ENCODE measurements at regions not wholly inside any gene's neighbourhood (a gene's known extent, or its start where the extent isn't known, plus 50 kb on each side); places are given as distances from the start of the nearest gene placed in this dataset.

- H3K27ac ChIP-seq (ENCODE audit: insufficient read depth in 1 of 2, low read depth in 1 of 2, low read length in 2 of 2, poor library complexity in 1 of 2, severe bottlenecking in 2 of 2): no peak overlapping the region
- no peaks in the 10 kb centered on the region for H3K36me3 ChIP-seq (ENCODE audit: control insufficient read depth in 4 of 4, insufficient read depth in 4 of 4, low read length in 3 of 4)
- no peak for DNase-seq
- ChIA-PET CTCF (interaction anchor here (1.6 kb wide), 1 partner anchor 9 kb away, joined by 3 read pairs; no protein-coding TSS in a partner anchor), POLR2A (no interaction called here)
- H3K27me3 ChIP-seq (replicated peaks in 2 of 5; ENCODE audit: control insufficient read depth in 4 of 5, insufficient read depth in 5 of 5, low read length in 4 of 5): peaks cover 0 to 9% (median 0%) of the 10 kb centered on the region in 5 experiments
- 100% methylated on average over 1 of the region's 1 CpG for WGBS (ENCODE audit: insufficient coverage)
- H3K9me3 ChIP-seq (ENCODE audit: control extremely low read depth in 1 of 5, control insufficient read depth in 4 of 5, insufficient read depth in 2 of 5, low read depth in 1 of 5, low read length in 4 of 5): no peaks in the 10 kb centered on the region
- peaks cover 0 to 4% (median 0%) of the 10 kb centered on the region in 4 experiments for H3K4me1 ChIP-seq (ENCODE audit: control extremely low read depth in 1 of 4, control insufficient read depth in 4 of 4, insufficient read depth in 4 of 4, low read length in 3 of 4)
- no peak overlapping the region for H3K4me3 ChIP-seq (ENCODE audit: control insufficient read depth in 1 of 7, extremely low read depth in 1 of 7, insufficient read depth in 4 of 7, low read depth in 2 of 7, low read length in 6 of 7)
Measured at GRCh38 chr12:107478881-107479280, 206.7 kb upstream of the PWP1 start.

DNA sequence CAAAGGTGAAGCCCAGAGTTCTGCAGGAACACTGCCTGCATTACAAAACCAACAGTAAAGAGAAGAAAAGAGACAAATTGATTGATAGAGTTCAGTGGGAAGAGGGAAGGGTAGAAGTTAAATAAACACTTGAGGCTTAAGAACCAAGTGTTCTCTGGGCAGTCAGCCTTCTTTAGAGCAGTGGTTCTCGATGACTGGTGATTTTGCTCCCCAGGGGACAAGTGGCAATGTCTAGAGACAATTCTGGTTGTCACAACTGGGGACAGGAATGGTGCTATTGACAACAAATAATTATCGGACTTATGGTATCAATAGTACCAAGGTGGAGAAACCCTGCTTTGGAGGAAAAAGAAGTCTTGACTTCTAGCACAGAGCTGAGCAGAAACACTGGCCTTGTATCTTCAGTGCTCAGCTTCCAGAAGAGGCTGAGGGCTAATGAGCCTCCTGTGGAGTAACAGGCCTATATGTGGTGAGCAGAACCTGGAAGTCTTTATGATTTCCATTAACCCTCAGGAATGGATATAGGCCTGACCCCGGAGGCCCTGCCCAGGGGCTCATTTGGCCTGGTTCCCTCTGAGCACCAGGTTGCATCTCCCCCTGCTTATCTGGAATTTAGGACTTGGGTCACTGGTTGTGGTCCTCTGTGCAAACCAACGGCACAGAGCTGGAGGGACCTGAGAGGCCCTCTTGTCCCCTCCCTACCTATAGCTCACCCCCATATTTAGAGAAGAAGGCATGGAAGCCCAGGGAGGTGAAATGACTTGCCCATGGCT lies 204.6 kb upstream of the PWP1 start:
- peaks cover 0 to 7% (median 0%) of the 10 kb centered on the region in 5 experiments for H3K27me3 ChIP-seq (replicated peaks in 2 of 5; ENCODE audit: control insufficient read depth in 4 of 5, insufficient read depth in 5 of 5, low read length in 4 of 5)
- 92% methylated on average over 2 of the region's 4 CpGs for WGBS (ENCODE audit: insufficient coverage)
- ChIA-PET CTCF (interaction anchor here (0.5 kb wide), 1 partner anchor 425 kb away, joined by 3 read pairs; no protein-coding TSS in a partner anchor), POLR2A (no interaction called here)
- H3K36me3 ChIP-seq (ENCODE audit: control insufficient read depth in 4 of 4, insufficient read depth in 4 of 4, low read length in 3 of 4): no peaks in the 10 kb centered on the region
- no peak overlapping the region for H3K27ac ChIP-seq (ENCODE audit: insufficient read depth in 1 of 2, low read depth in 1 of 2, low read length in 2 of 2, poor library complexity in 1 of 2, severe bottlenecking in 2 of 2)
- H3K9me3 ChIP-seq (ENCODE audit: control extremely low read depth in 1 of 5, control insufficient read depth in 4 of 5, insufficient read depth in 2 of 5, low read depth in 1 of 5, low read length in 4 of 5): no peaks in the 10 kb centered on the region
- DNase-seq: no peak
- H3K4me1 ChIP-seq (ENCODE audit: control extremely low read depth in 1 of 4, control insufficient read depth in 4 of 4, insufficient read depth in 4 of 4, low read length in 3 of 4): peaks cover 0 to under 1% (median 0%) of the 10 kb centered on the region in 4 experiments
- no peak overlapping the region for H3K4me3 ChIP-seq (ENCODE audit: control insufficient read depth in 1 of 7, extremely low read depth in 1 of 7, insufficient read depth in 4 of 7, low read depth in 2 of 7, low read length in 6 of 7)

GRCh38 chr12:107484230-107484629 lies 201.4 kb upstream of the PWP1 start:
- CTCF ChIA-PET: no interaction called here
- H3K36me3 ChIP-seq (ENCODE audit: control insufficient read depth in 4 of 4, insufficient read depth in 4 of 4, low read length in 3 of 4): no peaks in the 10 kb centered on the region
- H3K27me3 ChIP-seq (replicated peaks in 2 of 5; ENCODE audit: control insufficient read depth in 4 of 5, insufficient read depth in 5 of 5, low read length in 4 of 5): peaks cover 0 to 7% (median 0%) of the 10 kb centered on the region in 5 experiments
- POLR2A ChIA-PET: no interaction called here
- H3K9me3 ChIP-seq (ENCODE audit: control extremely low read depth in 1 of 5, control insufficient read depth in 4 of 5, insufficient read depth in 2 of 5, low read depth in 1 of 5, low read length in 4 of 5): no peaks in the 10 kb centered on the region
- no peak overlapping the region for H3K4me3 ChIP-seq (ENCODE audit: control insufficient read depth in 1 of 7, extremely low read depth in 1 of 7, insufficient read depth in 4 of 7, low read depth in 2 of 7, low read length in 6 of 7)
- H3K27ac ChIP-seq (ENCODE audit: insufficient read depth in 1 of 2, low read depth in 1 of 2, low read length in 2 of 2, poor library complexity in 1 of 2, severe bottlenecking in 2 of 2): no peak overlapping the region
- 80% methylated on average over 3 of the region's 3 CpGs for WGBS (ENCODE audit: insufficient coverage)
- no peak for DNase-seq
- H3K4me1 ChIP-seq (ENCODE audit: control extremely low read depth in 1 of 4, control insufficient read depth in 4 of 4, insufficient read depth in 4 of 4, low read length in 3 of 4): peaks cover 0 to 2% (median 0%) of the 10 kb centered on the region in 4 experiments

GRCh38 chr12:107484941-107485340 lies 200.7 kb upstream of the PWP1 start:
- POLR2A ChIA-PET: no interaction called here
- no CpG with 5 or more reads among the region's 1 CpG for WGBS (ENCODE audit: insufficient coverage)

DNA sequence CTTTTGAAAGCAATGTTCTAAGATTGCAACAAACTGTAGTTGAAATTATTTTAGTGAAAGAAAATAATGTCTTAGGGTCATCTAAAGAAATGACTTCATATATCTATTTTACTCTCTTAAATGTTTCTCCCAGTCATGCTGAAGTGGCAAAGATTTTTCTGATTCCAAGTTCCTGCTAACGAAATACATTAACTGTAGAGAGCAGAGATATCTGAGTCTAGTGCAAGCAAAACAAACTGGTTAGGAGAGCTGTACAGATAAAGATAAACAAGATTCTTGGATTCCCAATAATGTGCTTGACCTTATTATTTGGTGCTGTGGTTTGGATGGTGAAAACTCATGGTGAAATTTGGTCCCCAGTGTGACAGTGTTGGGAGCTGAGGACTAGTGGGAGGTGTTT lies 199.9 kb upstream of the PWP1 start:
- no peaks in the 10 kb centered on the region for H3K36me3 ChIP-seq (ENCODE audit: control insufficient read depth in 4 of 4, insufficient read depth in 4 of 4, low read length in 3 of 4)
- POLR2A ChIA-PET: no interaction called here
- CTCF ChIA-PET: no interaction called here
- H3K27me3 ChIP-seq (replicated peaks in 2 of 5; ENCODE audit: control insufficient read depth in 4 of 5, insufficient read depth in 5 of 5, low read length in 4 of 5): peaks cover 0 to 3% (median 0%) of the 10 kb centered on the region in 5 experiments
- H3K4me3 ChIP-seq (ENCODE audit: control insufficient read depth in 1 of 7, extremely low read depth in 1 of 7, insufficient read depth in 4 of 7, low read depth in 2 of 7, low read length in 6 of 7): no peak overlapping the region
- H3K4me1 ChIP-seq (ENCODE audit: control extremely low read depth in 1 of 4, control insufficient read depth in 4 of 4, insufficient read depth in 4 of 4, low read length in 3 of 4): peaks cover 0 to 2% (median 0%) of the 10 kb centered on the region in 4 experiments
- no peak overlapping the region for H3K27ac ChIP-seq (ENCODE audit: insufficient read depth in 1 of 2, low read depth in 1 of 2, low read length in 2 of 2, poor library complexity in 1 of 2, severe bottlenecking in 2 of 2)
- no peaks in the 10 kb centered on the region for H3K9me3 ChIP-seq (ENCODE audit: control extremely low read depth in 1 of 5, control insufficient read depth in 4 of 5, insufficient read depth in 2 of 5, low read depth in 1 of 5, low read length in 4 of 5)
- no peak for DNase-seq
- whole genome bisulfite sequencing (ENCODE audit: insufficient coverage): 60% methylated on average over 1 of the region's 1 CpG

More at GRCh38 chr12:107484941-107485340, 200.7 kb upstream of the PWP1 start:
- peaks cover 0 to 2% (median 0%) of the 10 kb centered on the region in 4 experiments for H3K4me1 ChIP-seq (ENCODE audit: control extremely low read depth in 1 of 4, control insufficient read depth in 4 of 4, insufficient read depth in 4 of 4, low read length in 3 of 4)
- CTCF ChIA-PET: interaction anchor here (0.6 kb wide), 1 partner anchor 313 kb away, joined by 3 read pairs; no protein-coding TSS in a partner anchor
- H3K27me3 ChIP-seq (replicated peaks in 2 of 5; ENCODE audit: control insufficient read depth in 4 of 5, insufficient read depth in 5 of 5, low read length in 4 of 5): peaks cover 0 to 5% (median 0%) of the 10 kb centered on the region in 5 experiments
- H3K36me3 ChIP-seq (ENCODE audit: control insufficient read depth in 4 of 4, insufficient read depth in 4 of 4, low read length in 3 of 4): no peaks in the 10 kb centered on the region
- no peak for DNase-seq
- no peak overlapping the region for H3K27ac ChIP-seq (ENCODE audit: insufficient read depth in 1 of 2, low read depth in 1 of 2, low read length in 2 of 2, poor library complexity in 1 of 2, severe bottlenecking in 2 of 2)
- no peaks in the 10 kb centered on the region for H3K9me3 ChIP-seq (ENCODE audit: control extremely low read depth in 1 of 5, control insufficient read depth in 4 of 5, insufficient read depth in 2 of 5, low read depth in 1 of 5, low read length in 4 of 5)
- no peak overlapping the region for H3K4me3 ChIP-seq (ENCODE audit: control insufficient read depth in 1 of 7, extremely low read depth in 1 of 7, insufficient read depth in 4 of 7, low read depth in 2 of 7, low read length in 6 of 7)

DNA sequence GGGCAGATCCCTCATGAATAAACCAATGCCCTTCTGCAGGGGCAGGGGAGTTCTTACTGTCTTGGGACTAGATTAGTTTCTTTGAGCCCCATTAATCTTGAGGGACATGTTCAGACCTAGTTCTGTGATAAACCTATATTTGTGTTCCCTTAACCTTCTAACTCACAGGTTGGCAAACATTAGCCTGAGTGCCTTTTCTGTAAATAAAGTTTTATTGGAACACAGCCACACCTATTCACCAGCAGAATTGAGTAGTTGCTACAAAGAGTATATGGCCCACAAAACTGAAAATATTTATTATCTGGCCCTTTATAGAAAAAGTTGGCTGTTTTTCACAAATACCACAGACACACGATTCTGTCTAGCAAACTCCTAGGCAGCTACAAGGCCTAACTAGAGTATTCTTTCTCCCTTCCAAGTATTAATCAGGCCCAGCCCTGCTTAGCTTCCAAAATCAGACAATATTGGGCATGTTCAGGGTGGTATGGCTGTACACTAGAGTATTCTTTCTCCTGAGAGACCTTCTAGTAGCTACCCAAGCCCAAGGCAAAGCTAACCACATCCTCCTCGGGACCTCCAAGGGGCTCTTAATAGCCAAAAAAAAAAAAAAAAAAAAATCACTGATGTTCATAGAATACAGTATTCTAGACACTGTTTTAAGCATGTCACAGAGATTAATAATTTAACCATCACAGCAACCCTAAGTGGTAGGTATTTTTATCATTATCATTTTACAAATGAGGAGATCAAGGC lies 199.3 kb upstream of the PWP1 start:
- Histone ChIP-seq H3K9me3 (ENCODE audit: control extremely low read depth in 1 of 5, control insufficient read depth in 4 of 5, insufficient read depth in 2 of 5, low read depth in 1 of 5, low read length in 4 of 5) (no peaks in the 10 kb centered on the region), H3K27me3 (replicated peaks in 2 of 5; ENCODE audit: control insufficient read depth in 4 of 5, insufficient read depth in 5 of 5, low read length in 4 of 5) (peaks cover 0 to 3% (median 0%) of the 10 kb centered on the region in 5 experiments), H3K4me1 (ENCODE audit: control extremely low read depth in 1 of 4, control insufficient read depth in 4 of 4, insufficient read depth in 4 of 4, low read length in 3 of 4) (peaks cover 0 to 2% (median 0%) of the 10 kb centered on the region in 4 experiments), H3K27ac (ENCODE audit: insufficient read depth in 1 of 2, low read depth in 1 of 2, low read length in 2 of 2, poor library complexity in 1 of 2, severe bottlenecking in 2 of 2) (no peak overlapping the region), H3K36me3 (ENCODE audit: control insufficient read depth in 4 of 4, insufficient read depth in 4 of 4, low read length in 3 of 4) (no peaks in the 10 kb centered on the region), H3K4me3 (ENCODE audit: control insufficient read depth in 1 of 7, extremely low read depth in 1 of 7, insufficient read depth in 4 of 7, low read depth in 2 of 7, low read length in 6 of 7) (no peak overlapping the region)
- CTCF ChIA-PET: no interaction called here
- DNase-seq: no peak
- POLR2A ChIA-PET: no interaction called here
- no CpG with 5 or more reads among the region's 2 CpGs for WGBS (ENCODE audit: insufficient coverage)

Measured in common myeloid progenitor, CD34-positive (primary cell).